Gastrocnemius medialis (tissue), 4 donors: ENCODE measurements at regions not wholly inside any gene's neighbourhood (a gene's known extent, or its start where the extent isn't known, plus 50 kb on each side); places are given as distances from the start of the nearest gene placed in this dataset.

Experiments
- CTCF ChIP-seq, 5 experiments: fragments of 450-650 bp in 3 of 5; fragments of 200-600 bp in 2 of 5; sonication (generic) in 2 of 5; IDR thresholded peaks in 4 of 5; conservative IDR thresholded peaks in 1 of 5; 1 replicate in 4 of 5; 2 replicates in 1 of 5; pipeline ENCODE4 v1.5.1; 2016 to 2019; ENCODE audit warnings: antibody characterized with exemption in 5 of 5, mild to moderate bottlenecking in 3 of 5, moderate library complexity in 3 of 5
- POLR2A ChIP-seq, 2 donors: fragments of 450-650 bp; IDR thresholded peaks; one replicate each; pipeline ENCODE4 v1.6.1; 2017; ENCODE audit warnings: antibody characterized with exemption in 2 of 2, mild to moderate bottlenecking in 2 of 2, moderate library complexity in 2 of 2

DNA sequence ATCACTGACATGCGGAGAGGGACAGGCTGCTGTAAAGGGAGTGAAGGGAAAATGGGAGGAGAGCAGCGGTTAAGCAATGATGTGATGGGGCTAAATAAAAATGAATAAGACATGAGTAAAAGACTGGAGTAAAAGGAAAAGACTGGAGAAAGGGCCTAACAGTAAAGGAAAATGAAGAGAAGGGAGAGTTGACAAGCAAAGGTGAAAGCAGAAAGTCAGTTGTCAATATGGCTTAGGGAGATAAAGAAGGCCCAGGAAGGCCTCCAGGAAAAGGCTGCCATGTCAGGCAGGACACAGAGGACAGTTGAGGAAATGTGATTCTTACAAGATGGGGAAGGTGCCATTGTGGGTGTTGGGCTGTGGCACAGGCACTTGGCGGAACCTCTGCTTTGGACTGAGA is 98.9 kb upstream of the AMZ2 start:
- TF ChIP-seq POLR2A (IDR thresholded peaks at IDR 0.05) (no peak), CTCF (IDR thresholded peaks at IDR 0.05 in 4 of 5, conservative IDR thresholded peaks at IDR 0.05 in 1 of 5) (no peak)
